IPS DF 6.9 (cell line): ENCODE measurements at regions not wholly inside any gene's neighbourhood (a gene's known extent, or its start where the extent isn't known, plus 50 kb on each side); places are given as distances from the start of the nearest gene placed in this dataset.

Source experiments
- DNase-seq: peaks from one replicate; pipeline ENCODE4 v3.0.0-alpha.2; 2013; ENCODE audit warnings: low read depth, low spot score
- H3K27ac ChIP-seq: one replicate; pipeline ENCODE4 v1.5.1; 2013; ENCODE audit warnings: low read length, control low read depth
- H3K27me3 ChIP-seq: 2 replicates; pipeline ENCODE4 v1.6.1; 2013; ENCODE audit warnings: mild to moderate bottlenecking, low read length; ENCODE audit not compliant: control insufficient read depth, insufficient read depth
- H3K36me3 ChIP-seq: 2 replicates; pipeline ENCODE4 v1.6.1; 2013; ENCODE audit warnings: low read length; ENCODE audit not compliant: control insufficient read depth, insufficient read depth
- H3K4me1 ChIP-seq: 2 replicates; pipeline ENCODE4 v1.6.1; 2013; ENCODE audit warnings: low read length; ENCODE audit not compliant: control insufficient read depth, insufficient read depth
- H3K4me3 ChIP-seq: 2 replicates; pipeline ENCODE4 v1.5.1; 2013; ENCODE audit warnings: mild to moderate bottlenecking, low read length
- H3K9me3 ChIP-seq: 2 replicates; pipeline ENCODE4 v1.6.1; 2013; ENCODE audit warnings: low read length, inconsistent platforms; ENCODE audit not compliant: control insufficient read depth, insufficient read depth
- WGBS: extraction: QIAGEN DNeasy Blood & Tissue Kit; methylation state at CpG from one replicate; pipeline ENCODE4 v1.1.7; 2013; ENCODE audit warnings: mixed read lengths, missing lambda C conversion rate; ENCODE audit not compliant: insufficient read length, insufficient coverage; 5-methylcytosine and 5-hydroxymethylcytosine counted together

- no CpG with 5 or more reads among the region's 1 CpG for WGBS
- no peaks in the 10 kb centered on the region for H3K9me3 ChIP-seq
- no peak overlapping the region for H3K27ac ChIP-seq
- no peak for DNase-seq
- no peak overlapping the region for H3K4me3 ChIP-seq
- H3K27me3 ChIP-seq, result no peaks in the 10 kb centered on the region
- H3K4me1 ChIP-seq, result no peaks in the 10 kb centered on the region
- no peaks in the 10 kb centered on the region for H3K36me3 ChIP-seq
Observed at GRCh38 chr12:87238466-87238865, 790.7 kb downstream of the C12orf50 start.

GRCh38 chr12:87234898-87235297, 794.3 kb downstream of the C12orf50 start:
- DNase-seq, result no peak
- H3K4me3 ChIP-seq, result no peak overlapping the region
- H3K27ac ChIP-seq, result no peak overlapping the region
- no CpG with 5 or more reads among the region's 1 CpG for WGBS
- no peaks in the 10 kb centered on the region for H3K27me3 ChIP-seq
- no peaks in the 10 kb centered on the region for H3K4me1 ChIP-seq
- no peaks in the 10 kb centered on the region for H3K9me3 ChIP-seq
- no peaks in the 10 kb centered on the region for H3K36me3 ChIP-seq

- Histone ChIP-seq H3K4me1 (no peaks in the 10 kb centered on the region), H3K36me3 (no peaks in the 10 kb centered on the region), H3K27ac (no peak overlapping the region), H3K9me3 (no peaks in the 10 kb centered on the region), H3K27me3 (no peaks in the 10 kb centered on the region), H3K4me3 (no peak overlapping the region)
- no peak for DNase-seq
- no CpG with 5 or more reads among the region's 1 CpG for WGBS
Observed at GRCh38 chr12:87233671-87234070, 795.5 kb downstream of the C12orf50 start.

- H3K4me1 ChIP-seq, result no peaks in the 10 kb centered on the region
- no peak for DNase-seq
- WGBS, result no CpG with 5 or more reads among the region's 1 CpG
- no peaks in the 10 kb centered on the region for H3K27me3 ChIP-seq
- no peaks in the 10 kb centered on the region for H3K9me3 ChIP-seq
- H3K4me3 ChIP-seq, result no peak overlapping the region
- no peak overlapping the region for H3K27ac ChIP-seq
- H3K36me3 ChIP-seq, result no peaks in the 10 kb centered on the region
Observed at GRCh38 chr12:87231818-87232217, 797.4 kb downstream of the C12orf50 start.

- H3K36me3 ChIP-seq, result no peaks in the 10 kb centered on the region
- no peaks in the 10 kb centered on the region for H3K27me3 ChIP-seq
- no peaks in the 10 kb centered on the region for H3K9me3 ChIP-seq
- H3K27ac ChIP-seq, result no peak overlapping the region
- WGBS, result no CpG with 5 or more reads among the region's 2 CpGs
- no peak for DNase-seq
- H3K4me3 ChIP-seq, result no peak overlapping the region
- no peaks in the 10 kb centered on the region for H3K4me1 ChIP-seq
Observed at GRCh38 chr12:87230441-87230840, 798.8 kb downstream of the C12orf50 start.

GRCh38 chr12:87227162-87227561, 802.0 kb downstream of the C12orf50 start:
- Histone ChIP-seq H3K27ac (no peak overlapping the region), H3K27me3 (no peaks in the 10 kb centered on the region), H3K9me3 (no peaks in the 10 kb centered on the region), H3K4me1 (no peaks in the 10 kb centered on the region), H3K36me3 (no peaks in the 10 kb centered on the region), H3K4me3 (no peak overlapping the region)
- no CpG with 5 or more reads among the region's 3 CpGs for WGBS
- DNase-seq, result no peak

- no peak overlapping the region for H3K27ac ChIP-seq
- no peaks in the 10 kb centered on the region for H3K9me3 ChIP-seq
- H3K4me1 ChIP-seq, result no peaks in the 10 kb centered on the region
- no peak overlapping the region for H3K4me3 ChIP-seq
- no peak for DNase-seq
- H3K27me3 ChIP-seq, result no peaks in the 10 kb centered on the region
- no peaks in the 10 kb centered on the region for H3K36me3 ChIP-seq
Observed at GRCh38 chr12:87217491-87217890, 811.7 kb downstream of the C12orf50 start.

GRCh38 chr12:87216436-87216835, 812.8 kb downstream of the C12orf50 start:
- H3K9me3 ChIP-seq, result no peaks in the 10 kb centered on the region
- no CpG with 5 or more reads among the region's 4 CpGs for WGBS
- no peaks in the 10 kb centered on the region for H3K27me3 ChIP-seq
- no peak overlapping the region for H3K27ac ChIP-seq
- DNase-seq, result no peak
- H3K4me1 ChIP-seq, result no peaks in the 10 kb centered on the region
- no peak overlapping the region for H3K4me3 ChIP-seq
- H3K36me3 ChIP-seq, result no peaks in the 10 kb centered on the region

- WGBS, result no CpG with 5 or more reads among the region's 2 CpGs
- H3K27ac ChIP-seq, result no peak overlapping the region
Observed at GRCh38 chr12:87202189-87202588, 827.0 kb downstream of the C12orf50 start.

GRCh38 chr12:87201598-87201997, 827.6 kb downstream of the C12orf50 start:
- H3K36me3 ChIP-seq, result no peaks in the 10 kb centered on the region
- H3K27ac ChIP-seq, result no peak overlapping the region
- no peaks in the 10 kb centered on the region for H3K9me3 ChIP-seq
- no peak for DNase-seq
- H3K4me3 ChIP-seq, result no peak overlapping the region
- H3K27me3 ChIP-seq, result no peaks in the 10 kb centered on the region
- H3K4me1 ChIP-seq, result no peaks in the 10 kb centered on the region

More at GRCh38 chr12:87202189-87202588, 827.0 kb downstream of the C12orf50 start:
- DNase-seq, result no peak
- H3K4me3 ChIP-seq, result no peak overlapping the region
- no peaks in the 10 kb centered on the region for H3K36me3 ChIP-seq
- no peaks in the 10 kb centered on the region for H3K9me3 ChIP-seq
- no peaks in the 10 kb centered on the region for H3K4me1 ChIP-seq
- no peaks in the 10 kb centered on the region for H3K27me3 ChIP-seq

- Histone ChIP-seq H3K36me3 (no peaks in the 10 kb centered on the region), H3K27me3 (no peaks in the 10 kb centered on the region), H3K4me3 (no peak overlapping the region), H3K27ac (no peak overlapping the region), H3K4me1 (no peaks in the 10 kb centered on the region), H3K9me3 (no peaks in the 10 kb centered on the region)
- no CpG with 5 or more reads among the region's 1 CpG for WGBS
- no peak for DNase-seq
Observed at GRCh38 chr12:87200289-87200979, 828.8 kb downstream of the C12orf50 start.
